ENCODE measurements at regions not wholly inside any gene's neighbourhood (a gene's known extent, or its start where the extent isn't known, plus 50 kb on each side); places are given as distances from the start of the nearest gene placed in this dataset.

DNA sequence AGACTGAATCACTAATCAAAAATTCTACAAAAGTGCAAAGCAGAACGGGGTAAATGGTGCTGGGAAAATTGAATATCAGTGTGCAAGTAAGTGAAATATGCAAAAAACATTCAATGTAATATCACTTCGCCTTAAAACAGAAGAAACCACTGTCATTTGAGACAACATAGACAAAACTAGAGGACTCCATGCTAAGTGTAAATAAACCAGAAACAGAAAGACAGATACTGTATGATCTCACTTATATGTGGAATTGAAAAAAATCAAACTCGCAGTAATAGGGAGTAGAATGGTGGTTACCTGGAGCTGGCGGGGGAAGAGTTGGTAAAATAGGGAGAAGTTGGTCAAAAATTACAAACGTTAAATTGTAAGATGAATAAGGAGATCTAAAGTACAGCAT, 1420.0 kb upstream of the CDH2 start:
- H3K4me3 ChIP-seq (ENCODE audit: control extremely low read depth in 1 of 5, extremely low read depth in 1 of 5, insufficient read depth in 1 of 5, low read depth in 2 of 5, low read length in 4 of 5) = no peak overlapping the region
- ATAC-seq (ENCODE audit: low read depth) = no peak
- no peaks in the 10 kb centered on the region for H4K20me1 ChIP-seq (ENCODE audit: control insufficient read depth, insufficient read depth, low read length, poor library complexity, severe bottlenecking)
- no peak overlapping the region for H3K9ac ChIP-seq (ENCODE audit: low read length)
- no peaks in the 10 kb centered on the region for H3K79me2 ChIP-seq (ENCODE audit: control insufficient read depth, insufficient read depth, low read length)
- WGBS (ENCODE audit: insufficient coverage) = 96% methylated on average over 3 of the region's 5 CpGs
- no peaks in the 10 kb centered on the region for H3K4me1 Mint-ChIP-seq
- TF ChIP-seq, protein P1, sequence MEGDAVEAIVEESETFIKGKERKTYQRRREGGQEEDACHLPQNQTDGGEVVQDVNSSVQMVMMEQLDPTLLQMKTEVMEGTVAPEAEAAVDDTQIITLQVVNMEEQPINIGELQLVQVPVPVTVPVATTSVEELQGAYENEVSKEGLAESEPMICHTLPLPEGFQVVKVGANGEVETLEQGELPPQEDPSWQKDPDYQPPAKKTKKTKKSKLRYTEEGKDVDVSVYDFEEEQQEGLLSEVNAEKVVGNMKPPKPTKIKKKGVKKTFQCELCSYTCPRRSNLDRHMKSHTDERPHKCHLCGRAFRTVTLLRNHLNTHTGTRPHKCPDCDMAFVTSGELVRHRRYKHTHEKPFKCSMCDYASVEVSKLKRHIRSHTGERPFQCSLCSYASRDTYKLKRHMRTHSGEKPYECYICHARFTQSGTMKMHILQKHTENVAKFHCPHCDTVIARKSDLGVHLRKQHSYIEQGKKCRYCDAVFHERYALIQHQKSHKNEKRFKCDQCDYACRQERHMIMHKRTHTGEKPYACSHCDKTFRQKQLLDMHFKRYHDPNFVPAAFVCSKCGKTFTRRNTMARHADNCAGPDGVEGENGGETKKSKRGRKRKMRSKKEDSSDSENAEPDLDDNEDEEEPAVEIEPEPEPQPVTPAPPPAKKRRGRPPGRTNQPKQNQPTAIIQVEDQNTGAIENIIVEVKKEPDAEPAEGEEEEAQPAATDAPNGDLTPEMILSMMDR (IDR thresholded peaks at IDR 0.05) = no peak
- no peak for TF ChIP-seq EZH2 (IDR thresholded peaks at IDR 0.05; ENCODE audit: borderline replicate concordance, insufficient read depth, low read depth, low read length, poor library complexity, severe bottlenecking)
- ChIA-PET CTCF (no interaction called here), POLR2A (no interaction called here)
- no peak overlapping the region for H3K27ac Mint-ChIP-seq
- no peak for DNase-seq
- H3K27me3 Mint-ChIP-seq = no peaks in the 10 kb centered on the region
- no peaks in the 10 kb centered on the region for H3K4me1 ChIP-seq (ENCODE audit: control insufficient read depth in 2 of 2, insufficient read depth in 2 of 2, low read length in 2 of 2)
- H3K27me3 ChIP-seq (replicated peaks in 1 of 4; ENCODE audit: control extremely low read depth in 1 of 4, control insufficient read depth in 3 of 4, insufficient read depth in 4 of 4, low read length in 3 of 4) = no peaks in the 10 kb centered on the region
- no peaks in the 10 kb centered on the region for H3K9me3 ChIP-seq (ENCODE audit: control extremely low read depth in 1 of 3, control insufficient read depth in 2 of 3, insufficient read depth in 1 of 3, low read length in 2 of 3)
- H3K4me2 ChIP-seq (replicated peaks; ENCODE audit: low read depth, low read length, poor library complexity, severe bottlenecking) = no peak overlapping the region
- intact Hi-C loops (cut with micrococcal nuclease) = no loop called here
- H3K36me3 ChIP-seq (replicated peaks in 1 of 2; ENCODE audit: control extremely low read depth in 1 of 2, control insufficient read depth in 1 of 2, extremely low read depth in 1 of 2, insufficient read depth in 2 of 2, low read length in 1 of 2) = no peaks in the 10 kb centered on the region
- H3K9me3 Mint-ChIP-seq (ENCODE audit: insufficient read depth) = peaks cover 6% of the 10 kb centered on the region
- no peak overlapping the region for H2AFZ ChIP-seq (ENCODE audit: insufficient read depth, low read depth, low read length, poor library complexity, severe bottlenecking)
- no peak overlapping the region for H3K4me3 Mint-ChIP-seq
- H3K27ac ChIP-seq (ENCODE audit: low read length in 2 of 2) = no peak overlapping the region

DNA sequence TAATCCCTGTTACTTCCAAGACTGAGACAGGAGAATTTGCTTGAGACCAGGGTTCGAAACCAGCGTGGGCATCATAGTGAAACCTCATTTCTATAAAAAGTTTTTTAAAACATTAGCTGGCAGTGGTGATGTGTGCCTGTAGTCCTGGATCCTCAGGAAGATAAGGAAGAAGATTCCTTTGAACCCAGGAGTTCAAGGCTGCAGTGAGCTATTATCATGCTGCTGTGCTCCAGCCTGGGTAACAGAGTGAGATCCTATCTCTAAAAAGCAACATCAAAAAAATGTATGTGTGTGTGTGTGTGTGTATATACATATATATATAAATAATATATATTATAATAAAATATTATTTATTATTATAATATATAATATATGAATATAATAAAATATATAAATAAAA, 1417.6 kb upstream of the CDH2 start:
- Mint-ChIP-seq H3K9me3 (ENCODE audit: insufficient read depth) (peaks cover 10% of the 10 kb centered on the region), H3K27ac (no peak overlapping the region), H3K27me3 (no peaks in the 10 kb centered on the region), H3K4me1 (no peaks in the 10 kb centered on the region), H3K4me3 (no peak overlapping the region)
- POLR2A ChIA-PET = no interaction called here
- H3K9ac ChIP-seq (ENCODE audit: low read length) = no peak overlapping the region
- no peaks in the 10 kb centered on the region for H3K79me2 ChIP-seq (ENCODE audit: control insufficient read depth, insufficient read depth, low read length)
- ATAC-seq (ENCODE audit: low read depth) = no peak
- no peaks in the 10 kb centered on the region for H3K9me3 ChIP-seq (ENCODE audit: control extremely low read depth in 1 of 3, control insufficient read depth in 2 of 3, insufficient read depth in 1 of 3, low read length in 2 of 3)
- no peak overlapping the region for H2AFZ ChIP-seq (ENCODE audit: insufficient read depth, low read depth, low read length, poor library complexity, severe bottlenecking)
- no peak for TF ChIP-seq EZH2 (IDR thresholded peaks at IDR 0.05; ENCODE audit: borderline replicate concordance, insufficient read depth, low read depth, low read length, poor library complexity, severe bottlenecking)
- TF ChIP-seq, protein P1 (IDR thresholded peaks at IDR 0.05) = no peak
- intact Hi-C loops (cut with micrococcal nuclease) = no loop called here
- H3K27ac ChIP-seq (ENCODE audit: low read length in 2 of 2) = no peak overlapping the region
- H3K27me3 ChIP-seq (replicated peaks in 1 of 4; ENCODE audit: control extremely low read depth in 1 of 4, control insufficient read depth in 3 of 4, insufficient read depth in 4 of 4, low read length in 3 of 4) = no peaks in the 10 kb centered on the region
- H3K4me1 ChIP-seq (ENCODE audit: control insufficient read depth in 2 of 2, insufficient read depth in 2 of 2, low read length in 2 of 2) = no peaks in the 10 kb centered on the region
- H4K20me1 ChIP-seq (ENCODE audit: control insufficient read depth, insufficient read depth, low read length, poor library complexity, severe bottlenecking) = no peaks in the 10 kb centered on the region
- WGBS (ENCODE audit: insufficient coverage) = no CpG with 5 or more reads among the region's 2 CpGs
- H3K4me3 ChIP-seq (ENCODE audit: control extremely low read depth in 1 of 5, extremely low read depth in 1 of 5, insufficient read depth in 1 of 5, low read depth in 2 of 5, low read length in 4 of 5) = no peak overlapping the region
- no peak overlapping the region for H3K4me2 ChIP-seq (replicated peaks; ENCODE audit: low read depth, low read length, poor library complexity, severe bottlenecking)
- no peaks in the 10 kb centered on the region for H3K36me3 ChIP-seq (replicated peaks in 1 of 2; ENCODE audit: control extremely low read depth in 1 of 2, control insufficient read depth in 1 of 2, extremely low read depth in 1 of 2, insufficient read depth in 2 of 2, low read length in 1 of 2)
- DNase-seq = no peak
- CTCF ChIA-PET = no interaction called here

Measured in B cell (primary cell).